Calu3 (cell line): ENCODE measurements at regions not wholly inside any gene's neighbourhood (a gene's known extent, or its start where the extent isn't known, plus 50 kb on each side); places are given as distances from the start of the nearest gene placed in this dataset.

Experiments
- BruUV-seq: library from RNA; stranded (reverse); fragments of 400-500 nt; replicated peaks from 2 replicates; lab custom pipeline; 2021; lab: Mats Ljungman, UMichigan
- CTCF ChIA-PET: fragments of 300-600 bp; sonication (Branson Sonifier 250); formaldehyde crosslinking; loops from one replicate; lab custom pipeline; 2022; ENCODE audit warnings: antibody characterized with exemption; lab: Charles Lee
- DNase-seq: peaks from one replicate; pipeline ENCODE4 v3.0.0; 2022
- H3K27ac Mint-ChIP-seq: one replicate; pipeline ENCODE4 v1.8.0; 2022; ENCODE audit warnings: mixed read lengths; ENCODE audit not compliant: unreplicated experiment
- H3K27me3 Mint-ChIP-seq: one replicate; pipeline ENCODE4 v1.8.0; 2022; ENCODE audit warnings: mixed read lengths; ENCODE audit not compliant: unreplicated experiment
- H3K36me3 Mint-ChIP-seq: one replicate; pipeline ENCODE4 v1.8.0; 2022; ENCODE audit warnings: mild to moderate bottlenecking, moderate library complexity, mixed read lengths; ENCODE audit not compliant: insufficient read depth, unreplicated experiment
- H3K4me1 Mint-ChIP-seq: one replicate; pipeline ENCODE4 v1.8.0; 2022; ENCODE audit warnings: mild to moderate bottlenecking, low read depth, mixed read lengths; ENCODE audit not compliant: unreplicated experiment
- H3K4me3 Mint-ChIP-seq: one replicate; pipeline ENCODE4 v1.8.0; 2022; ENCODE audit warnings: mild to moderate bottlenecking, low read depth, moderate library complexity, mixed read lengths; ENCODE audit not compliant: unreplicated experiment
- H3K9me3 Mint-ChIP-seq: one replicate; pipeline ENCODE4 v1.8.0; 2022; ENCODE audit warnings: low read depth, mixed read lengths; ENCODE audit not compliant: unreplicated experiment
- intact Hi-C: fragments of 100-400 bp; cut with micrococcal nuclease; formaldehyde crosslinking; loops from one replicate; pipeline ENCODE4 v1.10.0; 2022; ENCODE audit not compliant: unreplicated experiment
- TF ChIP-seq, protein P1 (sequence below): fragments of 200-600 bp; IDR thresholded peaks from one replicate; pipeline ENCODE4 v1.8.0; 2022; ENCODE audit warnings: antibody characterized with exemption; ENCODE audit not compliant: unreplicated experiment

DNA sequence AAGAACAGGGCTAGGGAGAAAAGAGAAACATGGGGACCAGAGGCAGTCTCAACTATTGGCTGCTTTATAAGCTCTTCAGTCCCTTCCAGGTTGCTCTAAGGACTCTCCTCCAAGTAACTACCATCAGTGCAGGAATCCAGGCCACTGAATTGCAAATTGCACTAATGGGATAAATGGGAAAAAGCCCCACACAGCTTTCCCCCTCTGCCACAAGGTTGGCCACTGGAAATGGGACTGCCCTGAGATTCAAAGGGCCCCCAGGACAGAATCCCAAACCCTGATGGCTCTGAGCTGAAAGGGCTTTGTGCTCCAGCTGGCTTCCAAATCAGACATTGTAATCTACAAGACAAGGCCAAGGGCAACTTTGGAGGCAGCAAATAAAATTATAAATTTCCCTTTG is 633.2 kb downstream of the ACTR3B start:
- intact Hi-C loops, result no loop called here
- Mint-ChIP-seq H3K27ac (no peak overlapping the region), H3K36me3 (no peaks in the 10 kb centered on the region), H3K27me3 (no peaks in the 10 kb centered on the region), H3K4me3 (no peak overlapping the region), H3K4me1 (no peaks in the 10 kb centered on the region), H3K9me3 (peaks cover 20% of the 10 kb centered on the region)
- BruUV-seq, result no TSS peak
- CTCF ChIA-PET, result no interaction called here
- TF ChIP-seq, protein P1, sequence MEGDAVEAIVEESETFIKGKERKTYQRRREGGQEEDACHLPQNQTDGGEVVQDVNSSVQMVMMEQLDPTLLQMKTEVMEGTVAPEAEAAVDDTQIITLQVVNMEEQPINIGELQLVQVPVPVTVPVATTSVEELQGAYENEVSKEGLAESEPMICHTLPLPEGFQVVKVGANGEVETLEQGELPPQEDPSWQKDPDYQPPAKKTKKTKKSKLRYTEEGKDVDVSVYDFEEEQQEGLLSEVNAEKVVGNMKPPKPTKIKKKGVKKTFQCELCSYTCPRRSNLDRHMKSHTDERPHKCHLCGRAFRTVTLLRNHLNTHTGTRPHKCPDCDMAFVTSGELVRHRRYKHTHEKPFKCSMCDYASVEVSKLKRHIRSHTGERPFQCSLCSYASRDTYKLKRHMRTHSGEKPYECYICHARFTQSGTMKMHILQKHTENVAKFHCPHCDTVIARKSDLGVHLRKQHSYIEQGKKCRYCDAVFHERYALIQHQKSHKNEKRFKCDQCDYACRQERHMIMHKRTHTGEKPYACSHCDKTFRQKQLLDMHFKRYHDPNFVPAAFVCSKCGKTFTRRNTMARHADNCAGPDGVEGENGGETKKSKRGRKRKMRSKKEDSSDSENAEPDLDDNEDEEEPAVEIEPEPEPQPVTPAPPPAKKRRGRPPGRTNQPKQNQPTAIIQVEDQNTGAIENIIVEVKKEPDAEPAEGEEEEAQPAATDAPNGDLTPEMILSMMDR, result no peak
- no peak for DNase-seq

DNA sequence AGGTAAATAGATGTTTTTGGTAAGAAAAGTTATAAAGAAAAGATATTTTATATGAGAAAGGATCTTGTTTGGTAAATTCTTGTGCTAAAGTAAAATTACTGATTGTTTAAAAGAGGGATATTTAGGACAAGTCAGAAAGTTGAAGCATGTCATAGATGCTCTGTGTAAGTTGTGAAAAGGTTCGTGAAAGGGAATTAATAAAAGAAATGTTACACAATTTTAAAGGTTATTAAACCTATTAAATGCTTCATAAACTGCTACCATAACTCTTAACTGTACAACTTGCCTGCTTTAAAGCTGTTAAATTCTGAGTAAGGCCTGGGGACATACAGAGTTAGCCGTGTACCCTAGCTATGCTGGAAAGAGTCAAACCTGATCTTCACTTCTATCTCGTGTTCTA is 634.1 kb downstream of the ACTR3B start:
- no TSS peak for BruUV-seq
- DNase-seq, result no peak
- no peaks in the 10 kb centered on the region for H3K4me1 Mint-ChIP-seq
- no peak overlapping the region for H3K4me3 Mint-ChIP-seq
- H3K9me3 Mint-ChIP-seq, result peaks cover 23% of the 10 kb centered on the region
- CTCF ChIA-PET, result no interaction called here
- H3K27me3 Mint-ChIP-seq, result no peaks in the 10 kb centered on the region
- intact Hi-C loops, result no loop called here
- H3K27ac Mint-ChIP-seq, result no peak overlapping the region
- TF ChIP-seq, protein P1, result no peak
- H3K36me3 Mint-ChIP-seq, result no peaks in the 10 kb centered on the region

DNA sequence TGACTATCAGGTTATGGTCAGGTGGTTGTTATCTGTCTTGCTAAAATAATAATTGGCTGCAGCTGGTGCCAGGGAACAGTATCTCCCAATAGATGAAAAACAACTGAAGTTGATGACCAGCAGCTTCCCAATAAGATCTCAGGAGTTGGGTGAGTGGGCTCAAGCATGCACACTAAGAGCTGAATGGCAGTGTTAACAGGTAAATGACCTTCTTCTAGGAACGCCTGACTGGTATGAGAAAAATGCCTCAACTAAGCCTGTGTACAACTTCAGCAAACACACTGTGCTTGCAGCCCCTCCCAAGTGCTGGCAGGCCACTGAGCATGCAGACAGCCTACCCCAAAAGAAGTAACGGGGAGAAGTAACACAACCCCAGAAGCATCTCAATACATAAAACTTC is 636.9 kb downstream of the ACTR3B start:
- no peak for DNase-seq
- no peaks in the 10 kb centered on the region for H3K4me1 Mint-ChIP-seq
- H3K4me3 Mint-ChIP-seq, result no peak overlapping the region
- no peaks in the 10 kb centered on the region for H3K36me3 Mint-ChIP-seq
- CTCF ChIA-PET, result no interaction called here
- H3K27me3 Mint-ChIP-seq, result no peaks in the 10 kb centered on the region
- H3K27ac Mint-ChIP-seq, result no peak overlapping the region
- TF ChIP-seq, protein P1, result no peak
- intact Hi-C loops, result no loop called here
- peaks cover 22% of the 10 kb centered on the region for H3K9me3 Mint-ChIP-seq
- no TSS peak for BruUV-seq

DNA sequence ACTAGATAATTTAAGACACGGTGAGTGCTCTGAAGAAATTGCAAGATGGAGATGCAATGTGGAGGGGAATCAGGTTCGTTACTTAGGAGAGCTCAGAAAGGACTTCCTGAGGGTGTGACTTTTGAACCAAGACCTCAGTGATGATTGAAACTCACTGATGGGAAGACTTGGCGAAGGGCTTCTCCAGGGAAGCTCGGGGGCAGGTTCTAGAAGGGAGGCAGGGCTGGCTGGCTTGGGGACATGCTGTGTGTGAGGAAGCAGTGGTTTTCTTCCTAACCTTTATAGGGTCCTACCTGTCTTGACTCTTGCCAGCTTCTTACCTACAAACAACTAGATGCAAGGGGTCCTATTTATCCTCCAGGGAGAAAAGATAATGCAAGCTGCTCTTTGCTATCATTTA is 637.9 kb downstream of the ACTR3B start:
- CTCF ChIA-PET, result no interaction called here
- Mint-ChIP-seq H3K36me3 (no peaks in the 10 kb centered on the region), H3K27ac (no peak overlapping the region), H3K4me3 (no peak overlapping the region), H3K9me3 (peaks cover 25% of the 10 kb centered on the region), H3K27me3 (no peaks in the 10 kb centered on the region), H3K4me1 (no peaks in the 10 kb centered on the region)
- BruUV-seq, result no TSS peak
- intact Hi-C loops, result no loop called here
- no peak for DNase-seq
- TF ChIP-seq, protein P1, result no peak
